SU-DHL-6 (cell line): ENCODE measurements at regions not wholly inside any gene's neighbourhood (a gene's known extent, or its start where the extent isn't known, plus 50 kb on each side); places are given as distances from the start of the nearest gene placed in this dataset.
"Not testable (repeated sequence)": the region's sequence is repeated elsewhere in the genome, so short reads cannot be mapped to it uniquely, and the experiment has no call there.

Source experiments
- H2AFZ ChIP-seq: fragments of 200-600 bp; sonication (generic); 2 replicates; pipeline ENCODE4 v1.6.1; 2014; ENCODE audit warnings: low read depth, mild to moderate bottlenecking, moderate library complexity, mixed read lengths, antibody characterized with exemption, low read length; ENCODE audit not compliant: severe bottlenecking
- H3F3A ChIP-seq: fragments of 200-600 bp; shearing (Covaris generic); 2 replicates; pipeline ENCODE4 v1.6.0; 2016; ENCODE audit warnings: antibody characterized with exemption, mild to moderate bottlenecking; ENCODE audit not compliant: insufficient read depth
- H3K27ac ChIP-seq: fragments of 200-600 bp; sonication (generic); 2 replicates; pipeline ENCODE4 v1.5.1; 2016; ENCODE audit warnings: low read depth, mild to moderate bottlenecking, low read length, moderate library complexity, mixed read lengths
- H3K27me3 ChIP-seq: fragments of 200-600 bp; sonication (generic), shearing (Covaris generic); 2 replicates; pipeline ENCODE4 v1.6.0; 2014; ENCODE audit warnings: mild to moderate bottlenecking, low read length
- H3K36me3 ChIP-seq: fragments of 200-600 bp; sonication (generic); 2 replicates; pipeline ENCODE4 v1.6.1; 2014; ENCODE audit warnings: mild to moderate bottlenecking, low read length, mixed read lengths
- H3K4me2 ChIP-seq: fragments of 300-600, 200-600 bp; shearing (Covaris generic), sonication (generic); 2 replicates; pipeline ENCODE4 v1.6.0; 2014; ENCODE audit warnings: low read length, low read depth, mild to moderate bottlenecking; ENCODE audit not compliant: poor library complexity, severe bottlenecking
- H3K4me3 ChIP-seq: fragments of 200-600 bp; sonication (generic); 2 replicates; pipeline ENCODE4 v1.5.1; 2014; ENCODE audit warnings: antibody characterized with exemption, low read length, mild to moderate bottlenecking, mixed read lengths; ENCODE audit not compliant: insufficient read depth, poor library complexity, severe bottlenecking
- H3K79me2 ChIP-seq: fragments of 200-600 bp; sonication (generic); 2 replicates; pipeline ENCODE4 v1.6.1; 2014; ENCODE audit warnings: mild to moderate bottlenecking, low read length, moderate library complexity; ENCODE audit not compliant: insufficient read depth
- H3K9ac ChIP-seq: fragments of 200-600 bp; sonication (generic); 2 replicates; pipeline ENCODE4 v1.7.0; 2014; ENCODE audit warnings: mild to moderate bottlenecking, low read length
- H3K9me2 ChIP-seq: fragments of 200-600 bp; sonication (generic); replicated peaks from 2 replicates; pipeline ENCODE4 v1.6.1; 2014; ENCODE audit warnings: low read length; ENCODE audit not compliant: insufficient read depth
- H3K9me3 ChIP-seq: fragments of 200-600 bp; sonication (generic); 2 replicates; pipeline ENCODE4 v1.6.1; 2014; ENCODE audit warnings: low read length, mixed read lengths; ENCODE audit not compliant: insufficient read depth
- H4K20me1 ChIP-seq: fragments of 200-600 bp; sonication (generic); 2 replicates; pipeline ENCODE4 v1.6.1; 2014; ENCODE audit warnings: low read depth, mild to moderate bottlenecking, antibody characterized with exemption, low read length, moderate library complexity, mixed read lengths
- EZH2phosphoT487 ChIP-seq: fragments of 200-600 bp; sonication (generic), shearing (Covaris generic); conservative IDR thresholded peaks from 2 replicates; pipeline ENCODE4 v1.6.1; 2018; ENCODE audit warnings: mild to moderate bottlenecking, antibody characterized with exemption, low read length, moderate library complexity, mixed read lengths
- TF ChIP-seq, protein P1 (sequence below): fragments of 200-600 bp; sonication (generic); IDR thresholded peaks from one replicate; pipeline ENCODE4 v1.5.1; 2017; ENCODE audit warnings: antibody characterized with exemption, mild to moderate bottlenecking, low read length, moderate library complexity; ENCODE audit not compliant: insufficient read depth, poor library complexity, severe bottlenecking

DNA sequence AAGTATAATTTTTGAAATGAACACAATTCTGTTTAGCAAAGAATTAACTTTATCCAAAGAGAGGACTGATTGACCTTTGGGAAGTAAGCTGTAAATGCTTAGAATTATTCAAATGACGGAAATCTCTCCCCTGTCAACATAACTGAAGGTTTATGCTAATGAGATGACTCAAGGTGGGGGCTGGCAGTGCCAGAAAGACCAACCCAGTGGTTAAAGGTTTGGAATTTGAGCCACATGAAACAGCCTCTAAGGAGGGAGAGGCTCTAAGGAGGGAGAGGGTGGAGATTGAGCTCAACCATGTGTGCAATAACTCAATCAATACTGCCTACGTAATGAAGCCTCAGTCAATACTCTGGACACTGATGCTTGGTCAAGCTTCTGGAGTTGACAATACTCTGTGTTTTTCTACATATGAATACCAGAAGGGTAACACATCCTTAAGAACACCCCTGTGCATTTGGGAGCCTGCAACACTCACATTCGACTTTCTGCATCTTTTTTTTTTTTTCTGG lies 123.4 kb upstream of the TENT5A start:
- H2AFZ ChIP-seq, result no peak overlapping the region
- no peak for TF ChIP-seq EZH2phosphoT487
- TF ChIP-seq, protein P1, sequence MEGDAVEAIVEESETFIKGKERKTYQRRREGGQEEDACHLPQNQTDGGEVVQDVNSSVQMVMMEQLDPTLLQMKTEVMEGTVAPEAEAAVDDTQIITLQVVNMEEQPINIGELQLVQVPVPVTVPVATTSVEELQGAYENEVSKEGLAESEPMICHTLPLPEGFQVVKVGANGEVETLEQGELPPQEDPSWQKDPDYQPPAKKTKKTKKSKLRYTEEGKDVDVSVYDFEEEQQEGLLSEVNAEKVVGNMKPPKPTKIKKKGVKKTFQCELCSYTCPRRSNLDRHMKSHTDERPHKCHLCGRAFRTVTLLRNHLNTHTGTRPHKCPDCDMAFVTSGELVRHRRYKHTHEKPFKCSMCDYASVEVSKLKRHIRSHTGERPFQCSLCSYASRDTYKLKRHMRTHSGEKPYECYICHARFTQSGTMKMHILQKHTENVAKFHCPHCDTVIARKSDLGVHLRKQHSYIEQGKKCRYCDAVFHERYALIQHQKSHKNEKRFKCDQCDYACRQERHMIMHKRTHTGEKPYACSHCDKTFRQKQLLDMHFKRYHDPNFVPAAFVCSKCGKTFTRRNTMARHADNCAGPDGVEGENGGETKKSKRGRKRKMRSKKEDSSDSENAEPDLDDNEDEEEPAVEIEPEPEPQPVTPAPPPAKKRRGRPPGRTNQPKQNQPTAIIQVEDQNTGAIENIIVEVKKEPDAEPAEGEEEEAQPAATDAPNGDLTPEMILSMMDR, result no peak
- no peak overlapping the region for H3K9ac ChIP-seq
- H3K9me3 ChIP-seq, result no peaks in the 10 kb centered on the region
- H3K9me2 ChIP-seq, result no peaks in the 10 kb centered on the region
- H3K27ac ChIP-seq, result no peak overlapping the region
- H3K36me3 ChIP-seq, result no peaks in the 10 kb centered on the region
- H3K4me3 ChIP-seq, result no peak overlapping the region
- H3F3A ChIP-seq, result no peaks in the 10 kb centered on the region
- H3K4me2 ChIP-seq, result no peak overlapping the region
- H3K79me2 ChIP-seq, result no peaks in the 10 kb centered on the region
- no peaks in the 10 kb centered on the region for H4K20me1 ChIP-seq
- H3K27me3 ChIP-seq, result no peaks in the 10 kb centered on the region

DNA sequence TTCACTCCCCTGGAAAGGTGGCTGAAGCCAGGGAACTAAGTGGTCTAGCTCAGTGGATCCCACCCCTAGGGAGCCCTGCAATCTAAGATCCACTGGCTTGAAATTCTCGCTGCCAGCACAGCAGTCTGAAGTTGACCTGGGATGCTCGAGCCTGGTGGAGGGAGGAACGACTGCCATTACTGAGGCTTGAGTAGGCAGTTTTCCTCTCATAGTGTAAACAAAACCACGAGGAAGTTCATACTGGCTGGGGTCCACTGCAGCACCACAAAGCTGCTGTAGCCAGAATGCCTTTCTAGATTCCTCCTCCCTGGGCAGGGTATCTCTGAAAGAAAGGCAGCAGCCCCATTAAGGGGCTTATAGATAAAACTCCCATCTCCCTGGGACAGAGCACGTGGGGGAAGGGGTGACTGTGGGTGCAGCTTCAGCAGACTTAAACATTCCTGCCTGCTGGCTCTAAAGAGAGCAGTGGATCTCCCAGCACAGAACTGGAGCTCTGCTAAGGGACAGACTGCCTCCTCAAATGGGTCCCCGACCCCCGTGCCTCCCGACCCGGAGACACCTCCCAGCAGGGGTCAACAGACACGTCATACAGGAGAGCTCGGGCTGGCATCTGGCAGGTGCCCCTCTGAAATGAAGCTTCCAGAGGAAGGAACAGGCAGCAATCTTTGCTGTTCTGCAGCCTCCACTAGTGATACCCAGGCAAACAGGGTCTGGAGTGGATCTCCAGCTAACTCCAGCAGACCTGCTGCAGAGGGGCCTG lies 117.4 kb upstream of the TENT5A start:
- H3K4me2 ChIP-seq, H3F3A ChIP-seq, H3K27ac ChIP-seq, H3K27me3 ChIP-seq, H3K9ac ChIP-seq, H3K9me3 ChIP-seq, H3K36me3 ChIP-seq, H3K79me2 ChIP-seq, H3K4me3 ChIP-seq, H3K9me2 ChIP-seq, H2AFZ ChIP-seq, H4K20me1 ChIP-seq: not testable (repeated sequence)

DNA sequence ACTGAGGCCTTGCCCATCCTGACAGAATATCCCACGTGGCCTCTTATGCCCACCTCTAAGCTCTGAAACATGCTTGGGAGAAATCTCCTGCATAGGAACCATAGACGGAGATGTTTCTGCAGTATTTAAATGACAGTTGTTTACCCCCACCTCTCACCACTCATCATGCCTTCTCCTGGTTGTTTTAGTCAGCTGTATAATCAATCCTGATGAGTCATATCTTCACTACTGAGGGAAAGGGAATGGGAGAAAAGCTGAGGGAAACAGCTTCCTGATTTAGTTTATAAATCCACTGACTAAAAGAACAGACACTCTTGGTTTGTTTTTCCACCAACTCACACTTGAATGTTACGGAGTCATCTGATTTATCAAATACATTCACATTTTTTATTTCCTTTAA lies 113.2 kb upstream of the TENT5A start:
- Histone ChIP-seq H3K79me2 (no peaks in the 10 kb centered on the region), H3K4me3 (no peak overlapping the region), H3K9me3 (no peaks in the 10 kb centered on the region), H3K4me2 (no peak overlapping the region), H3K36me3 (no peaks in the 10 kb centered on the region), H3K9me2 (no peaks in the 10 kb centered on the region), H3K9ac (no peak overlapping the region), H4K20me1 (no peaks in the 10 kb centered on the region), H3K27ac (no peak overlapping the region), H2AFZ (no peak overlapping the region), H3K27me3 (no peaks in the 10 kb centered on the region), H3F3A (no peaks in the 10 kb centered on the region)
- no peak for TF ChIP-seq EZH2phosphoT487
- TF ChIP-seq, protein P1, result no peak

DNA sequence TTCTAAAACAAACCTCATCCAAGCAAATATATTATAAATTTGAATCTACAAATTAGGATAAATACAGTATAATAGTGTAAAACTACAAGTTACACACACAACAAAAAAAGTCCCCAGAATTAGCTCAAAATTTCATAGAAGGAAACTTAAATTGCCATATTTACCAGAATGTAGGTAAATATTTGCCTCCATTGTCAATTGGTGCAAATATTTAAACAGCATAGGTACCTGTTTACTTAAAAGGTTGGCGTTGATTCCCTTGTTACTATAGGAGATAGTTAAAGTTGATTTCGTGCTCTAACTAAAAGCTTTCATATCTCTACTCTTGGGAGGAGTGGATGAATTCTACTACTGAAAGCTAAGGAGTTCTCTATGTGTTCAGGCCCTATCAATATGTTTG lies 111.6 kb upstream of the TENT5A start:
- Histone ChIP-seq H2AFZ (no peak overlapping the region), H3F3A (no peaks in the 10 kb centered on the region), H3K4me2 (no peak overlapping the region), H3K9ac (no peak overlapping the region), H4K20me1 (no peaks in the 10 kb centered on the region), H3K27ac (no peak overlapping the region), H3K4me3 (no peak overlapping the region), H3K27me3 (no peaks in the 10 kb centered on the region), H3K79me2 (no peaks in the 10 kb centered on the region), H3K36me3 (no peaks in the 10 kb centered on the region), H3K9me3 (no peaks in the 10 kb centered on the region), H3K9me2 (no peaks in the 10 kb centered on the region)
- no peak for TF ChIP-seq EZH2phosphoT487
- TF ChIP-seq, protein P1, result no peak
